Sigmoid colon (tissue), 6 donors: ENCODE measurements at regions not wholly inside any gene's neighbourhood (a gene's known extent, or its start where the extent isn't known, plus 50 kb on each side); places are given as distances from the start of the nearest gene placed in this dataset.

ENCODE experiments used
- DNase-seq: peaks from one replicate; pipeline ENCODE4 v3.0.0-alpha.2; 2019
- H3K27ac ChIP-seq, 4 donors: fragments of 200-600 bp; sonication (generic); one replicate each; pipeline ENCODE4 v1.5.1; 2016 to 2019; ENCODE audit warnings: mild to moderate bottlenecking in 1 of 4
- H3K27me3 ChIP-seq, 3 donors: fragments of 200-600 bp; sonication (generic); one replicate each; pipeline ENCODE4 v1.5.1; 2019; ENCODE audit warnings: mild to moderate bottlenecking in 1 of 3
- H3K36me3 ChIP-seq, 4 donors: fragments of 200-600 bp; sonication (generic); one replicate each; pipeline ENCODE4 v1.5.1; 2016 to 2019
- H3K4me1 ChIP-seq, 4 donors: fragments of 200-600 bp; sonication (generic); one replicate each; pipeline ENCODE4 v1.5.1; 2017 to 2019
- H3K4me3 ChIP-seq, 4 donors: fragments of 200-600 bp; sonication (generic); one replicate each; pipeline ENCODE4 v1.5.1; 2017 to 2019; ENCODE audit warnings: mild to moderate bottlenecking in 2 of 4, moderate library complexity in 1 of 4
- H3K9me3 ChIP-seq, 4 donors: fragments of 200-600 bp in 3 of 4; sonication (generic) in 3 of 4; one replicate each; pipeline versions ENCODE4 v1.5.1 to v1.6.1; 2013 to 2019
- EP300 ChIP-seq, 4 donors: sonication (generic); formaldehyde crosslinking; IDR thresholded peaks; one replicate each; pipeline ENCODE4 v1.6.1; 2017; ENCODE audit warnings: antibody characterized with exemption in 4 of 4
- POLR2A ChIP-seq, 2 donors: fragments of 450-650 bp; IDR thresholded peaks; one replicate each; pipeline ENCODE4 v1.6.1; 2016; ENCODE audit warnings: antibody characterized with exemption in 2 of 2, mild to moderate bottlenecking in 2 of 2, moderate library complexity in 2 of 2
- POLR2AphosphoS5 ChIP-seq, 4 donors: sonication (generic); formaldehyde crosslinking; IDR thresholded peaks; one replicate each; pipeline ENCODE4 v1.6.1; 2017; ENCODE audit warnings: antibody characterized with exemption in 4 of 4
- WGBS, 2 donors: extraction: QIAGEN DNeasy Blood & Tissue Kit; methylation state at CpG; one replicate each; pipeline ENCODE4 v1.1.7; 2013; 5-methylcytosine and 5-hydroxymethylcytosine counted together
- intact Hi-C: fragments of 100-400 bp; cut with DNase I; formaldehyde crosslinking; loops from one replicate; pipeline ENCODE4 v1.15.1; 2023
- TF ChIP-seq, protein P1 (sequence below), 4 experiments: fragments of 450-650 bp in 3 of 4; fragments of 200-600 bp in 1 of 4; IDR thresholded peaks; one replicate each; pipeline ENCODE4 v1.5.1; 2016 to 2019; ENCODE audit warnings: antibody characterized with exemption in 4 of 4, mild to moderate bottlenecking in 3 of 4, moderate library complexity in 2 of 4
- donor health status: healthy with polysubstance abuse.
- donor health status: healthy.

DNA sequence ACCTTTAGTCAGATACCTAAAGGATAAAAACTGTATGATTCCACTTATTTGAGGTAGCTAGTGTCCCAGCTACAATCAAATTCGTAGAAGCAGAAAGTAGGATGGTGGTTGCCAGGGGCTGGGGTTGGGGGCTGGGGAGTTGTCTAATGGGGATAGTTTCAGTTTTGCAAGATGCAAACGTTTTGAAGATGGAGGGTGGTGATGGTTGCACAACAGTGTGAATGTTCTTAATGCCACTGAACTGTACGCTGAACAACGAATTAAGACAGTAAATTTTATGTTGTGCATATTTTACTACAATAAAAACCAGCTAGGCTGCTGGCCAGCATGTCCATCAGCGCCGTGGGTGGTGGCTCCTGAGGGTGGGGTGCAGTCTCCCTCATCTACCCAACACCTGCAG lies 137.8 kb downstream of the GADD45G start:
- Histone ChIP-seq H3K27ac (no peak overlapping the region), H3K4me1 (no peaks in the 10 kb centered on the region), H3K9me3 (no peaks in the 10 kb centered on the region), H3K4me3 (no peak overlapping the region), H3K36me3 (no peaks in the 10 kb centered on the region), H3K27me3 (no peaks in the 10 kb centered on the region)
- TF ChIP-seq, protein P1, sequence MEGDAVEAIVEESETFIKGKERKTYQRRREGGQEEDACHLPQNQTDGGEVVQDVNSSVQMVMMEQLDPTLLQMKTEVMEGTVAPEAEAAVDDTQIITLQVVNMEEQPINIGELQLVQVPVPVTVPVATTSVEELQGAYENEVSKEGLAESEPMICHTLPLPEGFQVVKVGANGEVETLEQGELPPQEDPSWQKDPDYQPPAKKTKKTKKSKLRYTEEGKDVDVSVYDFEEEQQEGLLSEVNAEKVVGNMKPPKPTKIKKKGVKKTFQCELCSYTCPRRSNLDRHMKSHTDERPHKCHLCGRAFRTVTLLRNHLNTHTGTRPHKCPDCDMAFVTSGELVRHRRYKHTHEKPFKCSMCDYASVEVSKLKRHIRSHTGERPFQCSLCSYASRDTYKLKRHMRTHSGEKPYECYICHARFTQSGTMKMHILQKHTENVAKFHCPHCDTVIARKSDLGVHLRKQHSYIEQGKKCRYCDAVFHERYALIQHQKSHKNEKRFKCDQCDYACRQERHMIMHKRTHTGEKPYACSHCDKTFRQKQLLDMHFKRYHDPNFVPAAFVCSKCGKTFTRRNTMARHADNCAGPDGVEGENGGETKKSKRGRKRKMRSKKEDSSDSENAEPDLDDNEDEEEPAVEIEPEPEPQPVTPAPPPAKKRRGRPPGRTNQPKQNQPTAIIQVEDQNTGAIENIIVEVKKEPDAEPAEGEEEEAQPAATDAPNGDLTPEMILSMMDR (IDR thresholded peaks at IDR 0.05) = no peak
- TF ChIP-seq POLR2A (IDR thresholded peaks at IDR 0.05) (no peak), POLR2AphosphoS5 (IDR thresholded peaks at IDR 0.05) (no peak), EP300 (IDR thresholded peaks at IDR 0.05) (no peak)
- 23 to 41% methylated on average over 6 of the region's 6 CpGs for WGBS, 2 donors
- intact Hi-C loops = no loop called here
- DNase-seq = no peak

DNA sequence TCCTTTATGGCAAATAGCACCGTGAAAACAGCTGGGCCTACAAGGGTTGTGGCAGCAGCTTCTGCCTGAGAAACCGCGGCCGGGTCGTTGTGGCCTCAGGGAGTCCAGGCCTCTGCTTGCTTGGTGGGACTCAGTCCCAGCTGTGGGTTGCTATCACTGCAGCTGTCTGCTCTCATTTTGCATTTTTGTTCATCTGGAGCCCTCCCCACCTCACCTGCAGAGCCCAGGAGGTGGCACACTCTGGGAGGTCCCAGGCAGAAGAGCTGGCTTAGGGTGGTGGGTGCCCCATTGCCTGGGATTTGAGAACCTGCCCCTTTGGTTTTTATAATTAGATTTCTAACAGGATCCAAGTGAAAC lies 138.4 kb downstream of the GADD45G start:
- 50 to 68% methylated on average over 5 of the region's 5 CpGs for WGBS, 2 donors
- H3K27me3 ChIP-seq = no peaks in the 10 kb centered on the region
- intact Hi-C loops = no loop called here

DNA sequence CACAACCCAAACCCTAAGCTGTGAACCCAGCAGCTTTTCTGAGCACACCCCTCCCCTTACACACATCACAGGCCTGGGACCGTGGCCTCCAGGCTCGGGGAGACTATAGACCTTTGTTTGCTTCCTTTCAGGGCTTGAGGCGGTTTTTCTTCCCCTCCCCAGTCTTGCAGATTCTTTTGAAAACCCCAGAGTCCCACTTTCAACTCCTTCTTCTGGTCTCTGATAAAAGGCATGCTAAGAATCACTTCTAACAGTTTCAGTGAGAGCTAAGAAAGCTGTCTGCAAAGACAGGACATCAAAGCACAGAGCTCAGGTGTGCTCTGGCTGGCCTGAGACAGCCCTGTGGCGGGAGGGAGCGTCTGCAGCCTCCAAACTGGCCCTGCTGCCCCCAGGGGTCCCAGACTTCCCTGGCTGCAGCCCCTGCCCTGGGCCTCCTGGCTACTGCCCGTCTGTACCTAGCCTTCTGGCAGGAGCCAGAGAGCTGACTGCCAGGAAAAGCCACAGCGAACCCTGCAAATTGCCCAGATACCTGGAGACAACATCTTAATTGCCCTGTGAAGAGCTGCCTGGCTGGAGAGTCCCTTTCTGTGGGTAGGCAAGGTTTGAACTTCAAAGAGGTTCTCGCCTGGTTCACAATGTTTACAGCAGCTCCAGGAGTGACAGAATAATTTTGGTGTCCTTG lies 138.9 kb downstream of the GADD45G start:
- intact Hi-C loops = no loop called here
- Histone ChIP-seq H3K4me3 (no peak overlapping the region), H3K4me1 (no peaks in the 10 kb centered on the region), H3K27me3 (no peaks in the 10 kb centered on the region), H3K36me3 (no peaks in the 10 kb centered on the region), H3K9me3 (no peaks in the 10 kb centered on the region), H3K27ac (no peak overlapping the region)
- 44% methylated on average over 8 of the region's 8 CpGs for whole genome bisulfite sequencing, 2 donors
- no peak for DNase-seq
- TF ChIP-seq, protein P1 (IDR thresholded peaks at IDR 0.05) = no peak
- TF ChIP-seq POLR2AphosphoS5 (IDR thresholded peaks at IDR 0.05) = no peak

More for the DNA sequence above, 138.4 kb downstream of the GADD45G start:
- TF ChIP-seq, protein P1 (IDR thresholded peaks at IDR 0.05) = no peak
- TF ChIP-seq POLR2AphosphoS5 (IDR thresholded peaks at IDR 0.05) (no peak), EP300 (IDR thresholded peaks at IDR 0.05) (no peak), POLR2A (IDR thresholded peaks at IDR 0.05) (no peak)
- Histone ChIP-seq H3K9me3 (no peaks in the 10 kb centered on the region), H3K4me1 (no peaks in the 10 kb centered on the region), H3K36me3 (no peaks in the 10 kb centered on the region), H3K4me3 (no peak overlapping the region), H3K27ac (no peak overlapping the region)
- no peak for DNase-seq

DNA sequence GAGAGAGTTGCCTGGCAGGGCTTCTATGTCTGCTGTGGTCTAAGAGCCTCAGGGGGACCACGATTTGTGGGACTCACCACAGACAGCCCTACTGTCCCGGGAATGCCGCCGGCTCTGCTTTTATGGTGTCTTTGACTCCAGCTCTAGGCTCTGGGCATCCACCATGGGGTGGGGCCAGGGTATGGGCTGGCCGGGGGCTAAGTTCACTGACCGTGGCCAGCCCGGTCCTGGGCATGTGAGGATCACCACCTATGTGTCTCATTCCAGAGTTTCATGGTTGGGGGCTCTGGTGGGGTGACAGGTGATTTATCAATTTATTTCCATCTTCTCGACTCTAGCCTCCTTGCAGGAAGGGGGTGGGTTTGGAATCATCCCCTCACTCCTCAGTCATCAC lies 139.4 kb downstream of the GADD45G start:
- no peaks in the 10 kb centered on the region for H3K4me1 ChIP-seq
- TF ChIP-seq EP300 (IDR thresholded peaks at IDR 0.05) (no peak), POLR2AphosphoS5 (IDR thresholded peaks at IDR 0.05) (no peak), POLR2A (IDR thresholded peaks at IDR 0.05) (no peak)
- TF ChIP-seq, protein P1 (IDR thresholded peaks at IDR 0.05) = no peak
- H3K4me3 ChIP-seq = no peak overlapping the region
- intact Hi-C loops = no loop called here
- no peaks in the 10 kb centered on the region for H3K27me3 ChIP-seq
- 71 to 75% methylated on average over 8 of the region's 8 CpGs for WGBS, 2 donors
- no peak overlapping the region for H3K27ac ChIP-seq
- no peaks in the 10 kb centered on the region for H3K36me3 ChIP-seq
- no peaks in the 10 kb centered on the region for H3K9me3 ChIP-seq
- no peak for DNase-seq

DNA sequence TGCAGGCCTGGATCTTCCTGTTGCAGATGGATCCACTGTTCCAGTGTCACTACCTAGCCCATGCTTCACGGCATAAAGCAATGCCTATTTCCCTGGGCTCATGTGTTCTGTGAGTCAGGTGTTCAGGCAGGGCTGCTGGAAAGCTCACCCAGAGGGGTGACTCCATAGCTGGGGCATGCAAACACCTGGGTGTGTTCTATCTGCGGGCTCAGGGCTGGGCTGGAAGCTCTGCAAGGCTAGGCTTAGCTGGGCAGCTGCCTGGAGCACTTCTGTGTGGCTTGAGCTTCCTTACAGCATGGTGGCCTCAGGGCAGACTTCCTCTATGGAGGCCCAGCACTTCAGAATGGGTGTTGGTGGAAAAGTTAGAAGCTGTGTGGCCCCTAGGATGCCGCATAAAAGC lies 139.9 kb downstream of the GADD45G start:
- Histone ChIP-seq H3K4me1 (no peaks in the 10 kb centered on the region), H3K27ac (no peak overlapping the region), H3K27me3 (no peaks in the 10 kb centered on the region), H3K36me3 (no peaks in the 10 kb centered on the region), H3K4me3 (no peak overlapping the region), H3K9me3 (no peaks in the 10 kb centered on the region)
- WGBS, 2 donors = 92 to 95% methylated on average over 3 of the region's 3 CpGs
- TF ChIP-seq POLR2AphosphoS5 (IDR thresholded peaks at IDR 0.05) (no peak), EP300 (IDR thresholded peaks at IDR 0.05) (no peak), POLR2A (IDR thresholded peaks at IDR 0.05) (no peak)
- TF ChIP-seq, protein P1 (IDR thresholded peaks at IDR 0.05) = no peak
- no peak for DNase-seq
- intact Hi-C loops = no loop called here
